ENCODE measurements at regions not wholly inside any gene's neighbourhood (a gene's known extent, or its start where the extent isn't known, plus 50 kb on each side); places are given as distances from the start of the nearest gene placed in this dataset.

- Histone ChIP-seq H3K79me2 (no peaks in the 10 kb centered on the region), H3K9me3 (ENCODE audit: control insufficient read depth, low read length) (no peaks in the 10 kb centered on the region), H3K4me3 (ENCODE audit: low read depth, low read length) (no peak overlapping the region), H2AFZ (no peak overlapping the region), H3K9ac (no peak overlapping the region), H3K27me3 (ENCODE audit: control insufficient read depth, insufficient read depth, low read length) (no peaks in the 10 kb centered on the region), H3K36me3 (ENCODE audit: control insufficient read depth, insufficient read depth, low read length) (no peaks in the 10 kb centered on the region), H3K4me1 (peaks cover 5% of the 10 kb centered on the region), H3K4me2 (ENCODE audit: low read length) (no peak overlapping the region), H3K27ac (no peak overlapping the region)
- TF ChIP-seq CTCF (IDR thresholded peaks at IDR 0.05), result no peak
Observed at GRCh38 chr3:13200946-13201345, 127.7 kb upstream of the IQSEC1 start.

GRCh38 chr3:13200465-13200864 is 127.2 kb upstream of the IQSEC1 start:
- Histone ChIP-seq H3K79me2 (no peaks in the 10 kb centered on the region), H3K4me3 (ENCODE audit: low read depth, low read length) (no peak overlapping the region), H3K27ac (no peak overlapping the region), H3K4me1 (peaks cover 5% of the 10 kb centered on the region), H3K9me3 (ENCODE audit: control insufficient read depth, low read length) (no peaks in the 10 kb centered on the region), H3K9ac (no peak overlapping the region), H3K27me3 (ENCODE audit: control insufficient read depth, insufficient read depth, low read length) (no peaks in the 10 kb centered on the region), H2AFZ (no peak overlapping the region), H3K4me2 (ENCODE audit: low read length) (no peak overlapping the region), H3K36me3 (ENCODE audit: control insufficient read depth, insufficient read depth, low read length) (no peaks in the 10 kb centered on the region)
- TF ChIP-seq CTCF (IDR thresholded peaks at IDR 0.05), result no peak

- Histone ChIP-seq H3K4me2 (ENCODE audit: low read length) (no peak overlapping the region), H3K4me3 (ENCODE audit: low read depth, low read length) (no peak overlapping the region), H3K4me1 (peaks cover 5% of the 10 kb centered on the region), H3K79me2 (no peaks in the 10 kb centered on the region), H3K9me3 (ENCODE audit: control insufficient read depth, low read length) (no peaks in the 10 kb centered on the region), H2AFZ (no peak overlapping the region), H3K36me3 (ENCODE audit: control insufficient read depth, insufficient read depth, low read length) (no peaks in the 10 kb centered on the region), H3K27ac (no peak overlapping the region), H3K9ac (no peak overlapping the region), H3K27me3 (ENCODE audit: control insufficient read depth, insufficient read depth, low read length) (no peaks in the 10 kb centered on the region)
- TF ChIP-seq CTCF (IDR thresholded peaks at IDR 0.05), result no peak
Observed at GRCh38 chr3:13199899-13200451, 126.7 kb upstream of the IQSEC1 start.

- H3K36me3 ChIP-seq (ENCODE audit: control insufficient read depth, insufficient read depth, low read length), result no peaks in the 10 kb centered on the region
- H3K79me2 ChIP-seq, result no peaks in the 10 kb centered on the region
- no peak overlapping the region for H3K9ac ChIP-seq
- H2AFZ ChIP-seq, result no peak overlapping the region
- no peak overlapping the region for H3K27ac ChIP-seq
- no peaks in the 10 kb centered on the region for H3K27me3 ChIP-seq (ENCODE audit: control insufficient read depth, insufficient read depth, low read length)
- no peak overlapping the region for H3K4me2 ChIP-seq (ENCODE audit: low read length)
- no peak for TF ChIP-seq CTCF (IDR thresholded peaks at IDR 0.05)
- peaks cover 5% of the 10 kb centered on the region for H3K4me1 ChIP-seq
- no peaks in the 10 kb centered on the region for H3K9me3 ChIP-seq (ENCODE audit: control insufficient read depth, low read length)
- no peak overlapping the region for H3K4me3 ChIP-seq (ENCODE audit: low read depth, low read length)
Observed at GRCh38 chr3:13199006-13199776, 126.0 kb upstream of the IQSEC1 start.

Measured in parathyroid adenoma (tissue), 2 donors.